NB4 (cell line): ENCODE measurements at regions not wholly inside any gene's neighbourhood (a gene's known extent, or its start where the extent isn't known, plus 50 kb on each side); places are given as distances from the start of the nearest gene placed in this dataset.

Experiments used
- CTCF ChIP-seq: IDR thresholded peaks from one replicate; pipeline ENCODE4 v1.5.1; 2012; ENCODE audit warnings: low read depth, low read length
- MYC ChIP-seq: IDR thresholded peaks from 2 replicates; pipeline ENCODE4 v1.6.1; 2011; ENCODE audit warnings: low read depth, low read length
- POLR2A ChIP-seq: IDR thresholded peaks from 2 replicates; pipeline ENCODE4 v1.6.1; 2011; ENCODE audit warnings: mild to moderate bottlenecking; ENCODE audit not compliant: insufficient read length; ENCODE audit errors: extremely low read depth

GRCh38 chr6:134585517-134585873, 267.6 kb upstream of the SGK1 start:
- TF ChIP-seq CTCF (no peak), MYC (no peak), POLR2A (no peak)
